ENCODE measurements at regions not wholly inside any gene's neighbourhood (a gene's known extent, or its start where the extent isn't known, plus 50 kb on each side); places are given as distances from the start of the nearest gene placed in this dataset.

DNA sequence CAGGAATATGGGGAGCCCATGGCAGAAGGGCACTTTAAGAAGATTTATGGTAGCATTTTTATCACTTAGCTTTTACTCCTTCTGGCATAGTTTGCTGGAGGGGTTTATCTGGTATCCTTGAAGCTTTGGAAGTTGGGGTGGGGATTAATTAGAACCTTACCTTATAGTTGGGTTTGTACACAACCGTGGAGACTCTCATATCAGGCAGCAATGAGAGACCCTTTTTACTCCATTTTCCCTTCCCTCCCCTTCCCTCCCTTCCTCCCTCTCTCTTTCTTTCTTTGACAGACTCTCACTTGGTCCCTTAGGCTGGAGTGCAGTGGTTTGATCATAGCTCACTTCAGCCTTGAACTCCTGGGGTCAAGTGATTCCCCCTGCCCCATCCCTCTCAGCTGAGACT is 465.8 kb upstream of the PODXL start:
- Histone ChIP-seq H3K9ac (replicated peaks; ENCODE audit: extremely low read depth, insufficient read depth, low read length) (no peak overlapping the region), H3K4me2 (ENCODE audit: insufficient read depth, low read length) (no peak overlapping the region), H3K79me2 (ENCODE audit: control insufficient read depth, insufficient read depth, low read length) (no peaks in the 10 kb centered on the region), H3K27me3 (ENCODE audit: control insufficient read depth in 2 of 2, insufficient read depth in 2 of 2, low read length in 2 of 2) (peaks cover 0 to 5% of the 10 kb centered on the region in 2 experiments), H2AFZ (ENCODE audit: low read depth, low read length) (no peak overlapping the region), H3K27ac (ENCODE audit: insufficient read depth, low read depth, low read length) (no peak overlapping the region), H3K9me3 (replicated peaks; ENCODE audit: control insufficient read depth, insufficient read depth, low read length) (no peaks in the 10 kb centered on the region), H3K9me1 (replicated peaks; ENCODE audit: control insufficient read depth, extremely low read depth, insufficient read depth, low read length) (no peaks in the 10 kb centered on the region), H3K4me3 (replicated peaks in 1 of 3; ENCODE audit: insufficient read depth in 1 of 3, low read depth in 1 of 3, low read length in 3 of 3) (no peak overlapping the region), H3K36me3 (ENCODE audit: control insufficient read depth in 2 of 2, extremely low read depth in 1 of 2, insufficient read depth in 2 of 2, low read length in 2 of 2) (no peaks in the 10 kb centered on the region), H4K20me1 (replicated peaks; ENCODE audit: control insufficient read depth, extremely low read depth, insufficient read depth, low read length) (no peaks in the 10 kb centered on the region), H3K4me1 (ENCODE audit: control insufficient read depth, extremely low read depth, insufficient read depth, low read length) (no peaks in the 10 kb centered on the region)
- POLR2A ChIA-PET, result no interaction called here
- dilution Hi-C loops (cut with MboI; ENCODE audit: extremely low pct_ligation_motif_present, low sequenced_read_pairs) (no loop called here), intact Hi-C loops (cut with micrococcal nuclease) (no loop called here)
- CTCF ChIA-PET, result interaction anchor here (1.2 kb wide), 1 partner anchor 558 kb away, joined by 3 read pairs; no protein-coding TSS in a partner anchor
- DNase-seq (ENCODE audit: low read depth, low spot score) (no peak), FAIRE-seq (no peak)
- TF ChIP-seq POLR2A (IDR thresholded peaks at IDR 0.05; ENCODE audit: low read depth, low read length) (no peak), MYC (IDR thresholded peaks at IDR 0.05; ENCODE audit: low read depth, low read length) (no peak), FOS (IDR thresholded peaks at IDR 0.05; ENCODE audit: borderline replicate concordance, insufficient read depth, low read length) (no peak)
- TF ChIP-seq, protein P1, sequence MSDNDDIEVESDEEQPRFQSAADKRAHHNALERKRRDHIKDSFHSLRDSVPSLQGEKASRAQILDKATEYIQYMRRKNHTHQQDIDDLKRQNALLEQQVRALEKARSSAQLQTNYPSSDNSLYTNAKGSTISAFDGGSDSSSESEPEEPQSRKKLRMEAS (IDR thresholded peaks at IDR 0.05; ENCODE audit: insufficient read depth, insufficient read length), result no peak
- BruUV-seq (replicated peaks), result no TSS peak

DNA sequence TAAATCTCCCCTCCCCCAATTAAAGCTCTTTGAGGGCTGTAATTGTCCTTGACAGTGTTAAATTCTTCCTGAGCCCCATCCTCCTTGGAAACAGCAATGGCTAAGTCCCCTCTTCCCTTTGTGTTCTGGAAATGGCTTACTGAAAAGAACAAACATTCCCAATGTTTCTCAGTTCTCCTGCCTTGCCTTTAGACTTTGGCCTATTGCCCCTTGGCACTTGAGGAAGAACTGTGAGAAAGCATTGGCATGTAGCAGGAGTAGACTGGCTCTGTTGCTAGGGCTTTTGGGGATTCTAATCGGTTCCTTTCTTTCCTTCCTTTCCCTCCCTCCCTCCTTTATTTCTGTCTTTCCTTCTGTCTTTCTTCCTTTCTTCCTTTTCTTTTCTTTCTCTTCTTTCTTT is 463.3 kb upstream of the PODXL start:
- Histone ChIP-seq H3K9ac (replicated peaks; ENCODE audit: extremely low read depth, insufficient read depth, low read length) (no peak overlapping the region), H3K4me1 (ENCODE audit: control insufficient read depth, extremely low read depth, insufficient read depth, low read length) (no peaks in the 10 kb centered on the region), H3K9me1 (replicated peaks; ENCODE audit: control insufficient read depth, extremely low read depth, insufficient read depth, low read length) (no peaks in the 10 kb centered on the region), H3K27ac (ENCODE audit: insufficient read depth, low read depth, low read length) (no peak overlapping the region), H3K79me2 (ENCODE audit: control insufficient read depth, insufficient read depth, low read length) (no peaks in the 10 kb centered on the region), H3K27me3 (ENCODE audit: control insufficient read depth in 2 of 2, insufficient read depth in 2 of 2, low read length in 2 of 2) (peaks cover 0 to 5% of the 10 kb centered on the region in 2 experiments), H2AFZ (ENCODE audit: low read depth, low read length) (no peak overlapping the region), H3K9me3 (replicated peaks; ENCODE audit: control insufficient read depth, insufficient read depth, low read length) (no peaks in the 10 kb centered on the region), H4K20me1 (replicated peaks; ENCODE audit: control insufficient read depth, extremely low read depth, insufficient read depth, low read length) (no peaks in the 10 kb centered on the region), H3K36me3 (ENCODE audit: control insufficient read depth in 2 of 2, extremely low read depth in 1 of 2, insufficient read depth in 2 of 2, low read length in 2 of 2) (no peaks in the 10 kb centered on the region), H3K4me3 (replicated peaks in 1 of 3; ENCODE audit: insufficient read depth in 1 of 3, low read depth in 1 of 3, low read length in 3 of 3) (no peak overlapping the region), H3K4me2 (ENCODE audit: insufficient read depth, low read length) (no peak overlapping the region)
- dilution Hi-C loops (cut with MboI; ENCODE audit: extremely low pct_ligation_motif_present, low sequenced_read_pairs) (no loop called here), intact Hi-C loops (cut with micrococcal nuclease) (no loop called here)
- ChIA-PET POLR2A (no interaction called here), CTCF (no interaction called here)
- no peak for DNase-seq (ENCODE audit: low read depth, low spot score)
- TF ChIP-seq POLR2A (IDR thresholded peaks at IDR 0.05; ENCODE audit: low read depth, low read length) (no peak), GATA2 (IDR thresholded peaks at IDR 0.05; ENCODE audit: insufficient read depth, insufficient read length, low read depth, low read length) (no peak), MYC (IDR thresholded peaks at IDR 0.05; ENCODE audit: low read depth, low read length) (no peak), POLR2AphosphoS5 (IDR thresholded peaks at IDR 0.05; ENCODE audit: insufficient read depth, low read depth, low read length) (no peak), FOS (IDR thresholded peaks at IDR 0.05; ENCODE audit: borderline replicate concordance, insufficient read depth, low read length) (no peak), JUN (IDR thresholded peaks at IDR 0.05; ENCODE audit: borderline replicate concordance, insufficient read depth, insufficient read length, low read depth) (no peak), EZH2 (IDR thresholded peaks at IDR 0.05; ENCODE audit: borderline replicate concordance, low read depth, low read length, severe bottlenecking) (no peak)
- TF ChIP-seq, protein P1 (IDR thresholded peaks at IDR 0.05; ENCODE audit: insufficient read depth, insufficient read length), result no peak
- TF ChIP-seq, protein P2, sequence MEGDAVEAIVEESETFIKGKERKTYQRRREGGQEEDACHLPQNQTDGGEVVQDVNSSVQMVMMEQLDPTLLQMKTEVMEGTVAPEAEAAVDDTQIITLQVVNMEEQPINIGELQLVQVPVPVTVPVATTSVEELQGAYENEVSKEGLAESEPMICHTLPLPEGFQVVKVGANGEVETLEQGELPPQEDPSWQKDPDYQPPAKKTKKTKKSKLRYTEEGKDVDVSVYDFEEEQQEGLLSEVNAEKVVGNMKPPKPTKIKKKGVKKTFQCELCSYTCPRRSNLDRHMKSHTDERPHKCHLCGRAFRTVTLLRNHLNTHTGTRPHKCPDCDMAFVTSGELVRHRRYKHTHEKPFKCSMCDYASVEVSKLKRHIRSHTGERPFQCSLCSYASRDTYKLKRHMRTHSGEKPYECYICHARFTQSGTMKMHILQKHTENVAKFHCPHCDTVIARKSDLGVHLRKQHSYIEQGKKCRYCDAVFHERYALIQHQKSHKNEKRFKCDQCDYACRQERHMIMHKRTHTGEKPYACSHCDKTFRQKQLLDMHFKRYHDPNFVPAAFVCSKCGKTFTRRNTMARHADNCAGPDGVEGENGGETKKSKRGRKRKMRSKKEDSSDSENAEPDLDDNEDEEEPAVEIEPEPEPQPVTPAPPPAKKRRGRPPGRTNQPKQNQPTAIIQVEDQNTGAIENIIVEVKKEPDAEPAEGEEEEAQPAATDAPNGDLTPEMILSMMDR (IDR thresholded peaks at IDR 0.05; ENCODE audit: extremely low read depth in 1 of 2, insufficient read depth in 1 of 2, low read depth in 1 of 2, low read length in 2 of 2), result no peak
- FAIRE-seq, result no peak
- no TSS peak for BruUV-seq (replicated peaks)
